A673 (cell line): ENCODE measurements at regions not wholly inside any gene's neighbourhood (a gene's known extent, or its start where the extent isn't known, plus 50 kb on each side); places are given as distances from the start of the nearest gene placed in this dataset.

Experiments used
- BruUV-seq: library from RNA; stranded (reverse); fragments of 400-500 nt; replicated peaks from 2 replicates; lab custom pipeline; 2021; lab: Mats Ljungman, UMichigan
- CTCF ChIA-PET: fragments of 300-600 bp; sonication (Branson Sonifier 250); formaldehyde crosslinking; loops from one replicate; lab custom pipeline; 2022; ENCODE audit warnings: antibody characterized with exemption; lab: Charles Lee
- POLR2A ChIA-PET: fragments of 300-600 bp; sonication (Branson Sonifier 250); formaldehyde crosslinking; loops from one replicate; lab custom pipeline; 2022; ENCODE audit warnings: antibody characterized with exemption; ENCODE audit not compliant: low non-redundant PET; lab: Charles Lee
- DNase-seq: peaks from one replicate; pipeline ENCODE4 v3.0.0-alpha.2; 2015; ENCODE audit warnings: low spot score
- H3K27ac ChIP-seq: fragments of 200-600 bp; sonication (generic); 2 replicates; pipeline ENCODE4 v1.5.1; 2016; ENCODE audit warnings: mixed run types, low read depth, mild to moderate bottlenecking, mixed read lengths, antibody characterized with exemption, low read length; ENCODE audit not compliant: poor library complexity, severe bottlenecking
- H3K27me3 ChIP-seq: fragments of 200-600 bp; sonication (generic); replicated peaks from 2 replicates; pipeline ENCODE4 v1.6.1; 2017; ENCODE audit warnings: mixed run types, low read depth, mild to moderate bottlenecking, mixed read lengths, antibody characterized with exemption, low read length; ENCODE audit not compliant: insufficient read depth, poor library complexity
- H3K36me3 ChIP-seq: fragments of 200-600 bp; sonication (generic); 2 replicates; pipeline ENCODE4 v1.6.1; 2016; ENCODE audit warnings: mixed run types, mild to moderate bottlenecking, mixed read lengths, antibody characterized with exemption, low read length; ENCODE audit not compliant: insufficient read depth, poor library complexity, severe bottlenecking
- H3K4me1 ChIP-seq: fragments of 200-600 bp; sonication (generic); 2 replicates; pipeline ENCODE4 v1.6.1; 2017; ENCODE audit warnings: mixed run types, mild to moderate bottlenecking, mixed read lengths, antibody characterized with exemption, low read length; ENCODE audit not compliant: insufficient read depth, poor library complexity, severe bottlenecking
- H3K4me3 ChIP-seq: fragments of 200-600 bp; sonication (generic); 2 replicates; pipeline ENCODE4 v1.5.1; 2016; ENCODE audit warnings: low read depth, mixed run types, mild to moderate bottlenecking, mixed read lengths, low read length; ENCODE audit not compliant: poor library complexity, severe bottlenecking
- H3K9me3 ChIP-seq: fragments of 200-600 bp; sonication (generic); 2 replicates; pipeline ENCODE4 v1.6.1; 2016; ENCODE audit warnings: mixed run types, low read depth, mild to moderate bottlenecking, mixed read lengths, antibody characterized with exemption, low read length; ENCODE audit not compliant: poor library complexity, severe bottlenecking
- EZH2 ChIP-seq: fragments of 200-600 bp; sonication (generic); IDR thresholded peaks from 2 replicates; pipeline ENCODE4 v1.6.1; 2017; ENCODE audit warnings: borderline replicate concordance, low read depth, mild to moderate bottlenecking, mixed read lengths, antibody characterized with exemption, low read length; ENCODE audit not compliant: poor library complexity, severe bottlenecking
- intact Hi-C: fragments of 100-400 bp; cut with micrococcal nuclease; formaldehyde crosslinking; loops from one replicate; pipeline ENCODE4 v1.10.0; 2022; ENCODE audit not compliant: unreplicated experiment
- TF ChIP-seq, protein P1 (sequence below): fragments of 300-800, 200-600 bp; sonication (generic); conservative IDR thresholded peaks from 2 replicates; pipeline ENCODE4 v1.5.1; 2017; ENCODE audit warnings: low read depth, mild to moderate bottlenecking, antibody characterized with exemption, low read length, moderate library complexity, mixed read lengths

DNA sequence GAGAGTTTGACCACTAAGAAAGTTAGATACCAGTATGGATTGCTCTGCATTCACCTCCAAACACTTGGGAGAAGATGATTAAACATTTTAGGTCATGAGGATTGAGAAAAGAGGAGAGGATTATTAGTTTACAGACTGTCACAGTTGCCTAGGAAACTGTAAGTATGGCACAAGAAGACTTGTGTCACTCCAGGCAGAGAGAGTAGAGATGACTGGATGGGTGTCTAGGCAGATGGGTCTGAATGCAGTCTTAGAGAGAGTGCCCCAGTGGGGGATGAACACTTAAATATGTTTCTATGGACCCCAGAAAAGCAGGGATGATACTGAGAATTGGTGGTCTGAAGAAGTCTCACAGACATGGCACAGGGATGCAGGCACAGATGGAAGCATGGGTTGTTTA is 477.6 kb upstream of the B3GALT2 start:
- no TSS peak for BruUV-seq

DNA sequence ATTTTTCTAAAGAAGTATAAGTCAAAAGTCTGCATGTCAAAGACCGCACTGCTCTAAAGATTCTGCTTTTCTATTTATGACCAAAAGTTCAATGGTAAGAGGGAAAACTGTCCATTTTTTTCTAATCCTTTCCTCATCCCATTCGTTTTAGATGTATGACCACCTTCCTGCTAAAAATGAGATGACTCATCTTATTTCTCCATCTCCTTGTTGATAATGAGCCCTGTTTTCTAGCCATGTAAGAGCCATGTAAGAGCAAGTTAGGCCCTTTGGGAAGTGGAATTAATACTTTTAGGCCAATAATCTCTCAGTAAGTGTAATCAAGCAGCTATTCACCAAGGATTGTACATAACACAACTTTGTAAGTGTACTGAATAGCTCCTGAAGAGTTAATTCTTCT is 475.6 kb upstream of the B3GALT2 start:
- intact Hi-C loops, result no loop called here
- no peak for TF ChIP-seq EZH2
- TF ChIP-seq, protein P1, sequence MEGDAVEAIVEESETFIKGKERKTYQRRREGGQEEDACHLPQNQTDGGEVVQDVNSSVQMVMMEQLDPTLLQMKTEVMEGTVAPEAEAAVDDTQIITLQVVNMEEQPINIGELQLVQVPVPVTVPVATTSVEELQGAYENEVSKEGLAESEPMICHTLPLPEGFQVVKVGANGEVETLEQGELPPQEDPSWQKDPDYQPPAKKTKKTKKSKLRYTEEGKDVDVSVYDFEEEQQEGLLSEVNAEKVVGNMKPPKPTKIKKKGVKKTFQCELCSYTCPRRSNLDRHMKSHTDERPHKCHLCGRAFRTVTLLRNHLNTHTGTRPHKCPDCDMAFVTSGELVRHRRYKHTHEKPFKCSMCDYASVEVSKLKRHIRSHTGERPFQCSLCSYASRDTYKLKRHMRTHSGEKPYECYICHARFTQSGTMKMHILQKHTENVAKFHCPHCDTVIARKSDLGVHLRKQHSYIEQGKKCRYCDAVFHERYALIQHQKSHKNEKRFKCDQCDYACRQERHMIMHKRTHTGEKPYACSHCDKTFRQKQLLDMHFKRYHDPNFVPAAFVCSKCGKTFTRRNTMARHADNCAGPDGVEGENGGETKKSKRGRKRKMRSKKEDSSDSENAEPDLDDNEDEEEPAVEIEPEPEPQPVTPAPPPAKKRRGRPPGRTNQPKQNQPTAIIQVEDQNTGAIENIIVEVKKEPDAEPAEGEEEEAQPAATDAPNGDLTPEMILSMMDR, result no peak
- no peak for DNase-seq
- BruUV-seq, result no TSS peak
- H3K4me3 ChIP-seq, result no peak overlapping the region
- no peaks in the 10 kb centered on the region for H3K27me3 ChIP-seq
- no peaks in the 10 kb centered on the region for H3K36me3 ChIP-seq
- ChIA-PET CTCF (no interaction called here), POLR2A (no interaction called here)
- H3K9me3 ChIP-seq, result no peaks in the 10 kb centered on the region
- no peak overlapping the region for H3K27ac ChIP-seq
- H3K4me1 ChIP-seq, result no peaks in the 10 kb centered on the region

More for the DNA sequence above, 477.6 kb upstream of the B3GALT2 start:
- H3K9me3 ChIP-seq, result no peaks in the 10 kb centered on the region
- H3K27ac ChIP-seq, result no peak overlapping the region
- TF ChIP-seq, protein P1, result no peak
- no peak for TF ChIP-seq EZH2
- no peaks in the 10 kb centered on the region for H3K36me3 ChIP-seq
- no peaks in the 10 kb centered on the region for H3K4me1 ChIP-seq
- CTCF ChIA-PET, result no interaction called here
- intact Hi-C loops, result no loop called here
- no peak for DNase-seq
- POLR2A ChIA-PET, result no interaction called here
- H3K27me3 ChIP-seq, result no peaks in the 10 kb centered on the region
- H3K4me3 ChIP-seq, result no peak overlapping the region

DNA sequence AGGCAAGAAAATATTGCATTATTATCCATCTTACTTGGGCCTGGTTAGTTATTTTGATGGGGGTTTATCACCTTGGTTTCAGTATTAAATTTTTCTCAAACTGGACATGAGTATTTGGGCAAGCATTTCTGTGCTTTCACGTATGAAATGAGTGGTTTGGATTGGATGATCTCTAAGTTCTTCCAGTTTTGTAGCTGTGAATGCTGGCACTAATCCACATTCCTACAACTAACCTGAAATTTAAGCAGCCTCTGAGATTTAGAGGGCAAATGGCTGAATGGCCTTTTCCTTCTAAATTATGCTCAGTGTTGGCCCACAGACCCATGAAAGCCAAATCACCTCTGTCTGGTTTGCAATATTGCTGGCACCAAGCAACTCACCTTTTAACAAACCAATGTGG is 475.0 kb upstream of the B3GALT2 start:
- BruUV-seq, result no TSS peak
- Histone ChIP-seq H3K4me1 (no peaks in the 10 kb centered on the region), H3K9me3 (no peaks in the 10 kb centered on the region), H3K4me3 (no peak overlapping the region), H3K27ac (no peak overlapping the region), H3K27me3 (no peaks in the 10 kb centered on the region), H3K36me3 (no peaks in the 10 kb centered on the region)
- ChIA-PET CTCF (no interaction called here), POLR2A (no interaction called here)
- TF ChIP-seq, protein P1, result no peak
- no peak for TF ChIP-seq EZH2
- no peak for DNase-seq
- intact Hi-C loops, result no loop called here
